Hindlimb muscle (tissue), 1 donor: ENCODE measurements at regions not wholly inside any gene's neighbourhood (a gene's known extent, or its start where the extent isn't known, plus 50 kb on each side); places are given as distances from the start of the nearest gene placed in this dataset.

Experiments
- DNase-seq: peaks from one replicate; pipeline ENCODE4 v3.0.0-alpha.2; 2013

DNA sequence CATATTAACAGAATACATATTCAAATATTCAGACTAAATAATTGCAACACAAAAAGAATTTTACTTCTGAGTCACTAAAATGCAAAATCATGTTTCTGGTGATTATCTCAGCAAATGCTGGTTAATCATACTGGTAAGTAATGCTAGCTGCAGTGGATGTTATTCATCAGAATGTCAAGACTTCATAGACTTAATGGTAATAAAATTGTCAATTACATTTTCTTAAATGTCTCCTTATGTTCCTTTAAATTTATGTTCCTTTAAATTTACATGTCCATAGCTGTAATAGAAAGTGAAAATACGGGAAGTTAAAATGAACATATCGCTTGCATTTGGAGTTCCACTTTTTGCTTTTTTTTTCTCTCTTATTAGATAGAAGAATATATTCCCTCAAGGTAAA lies 853.0 kb downstream of the SLITRK6 start:
- no peak for DNase-seq

DNA sequence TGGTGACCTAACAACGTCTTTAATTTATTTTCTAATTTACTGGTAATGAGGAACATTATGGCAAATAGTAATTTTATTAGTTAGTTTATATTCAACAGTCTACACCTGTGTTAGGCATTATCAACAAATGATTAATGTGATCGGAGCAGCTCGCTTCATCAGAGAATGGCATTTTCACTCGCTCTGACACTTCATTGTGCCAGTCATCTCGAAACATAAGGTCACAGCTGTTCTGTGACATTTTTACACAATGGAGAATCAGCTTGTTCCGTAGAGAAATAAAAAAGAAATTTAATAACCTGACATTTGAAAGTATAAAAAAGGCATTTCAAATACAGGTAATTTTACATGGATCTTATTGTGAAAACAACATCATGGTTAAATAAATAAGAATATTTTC lies 858.4 kb downstream of the SLITRK6 start:
- no peak for DNase-seq

DNA sequence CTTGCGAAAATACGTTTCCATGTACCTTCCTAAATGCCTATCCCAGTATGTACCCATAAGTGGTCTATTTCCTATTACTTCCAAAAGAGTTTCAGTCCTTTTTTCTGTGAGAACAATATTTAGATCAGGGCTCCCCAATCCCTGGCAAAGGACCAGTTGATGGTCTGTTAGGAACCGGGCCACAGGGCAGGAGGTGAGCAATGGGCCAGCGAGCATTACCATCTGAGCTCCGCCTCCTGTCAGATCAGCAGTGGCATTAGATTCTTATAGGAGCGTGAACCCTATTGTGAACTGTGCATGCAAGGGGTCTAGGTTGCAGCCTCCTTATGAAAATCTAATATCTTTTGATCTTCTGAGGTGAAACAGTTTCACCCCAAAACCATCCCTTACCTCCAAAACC lies 859.1 kb downstream of the SLITRK6 start:
- no peak for DNase-seq

DNA sequence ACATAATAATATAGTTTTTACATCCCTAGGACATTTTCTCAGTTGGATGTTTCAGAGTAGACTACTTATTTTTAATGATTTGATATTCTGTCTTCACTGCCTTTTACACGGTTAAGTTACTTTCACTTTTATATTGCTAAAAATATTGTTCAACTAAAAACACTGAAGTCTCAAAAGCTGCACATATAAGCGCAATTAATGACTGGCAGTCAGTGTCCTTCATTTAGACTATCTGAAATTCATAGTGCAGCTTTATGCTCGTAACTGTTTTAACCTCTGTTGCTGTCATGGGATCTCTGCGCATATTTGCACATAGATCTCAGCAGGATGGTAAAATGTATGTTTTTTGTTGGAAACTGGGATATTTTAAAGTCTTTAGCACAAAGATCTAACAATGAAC lies 864.3 kb downstream of the SLITRK6 start:
- DNase-seq: no peak

DNA sequence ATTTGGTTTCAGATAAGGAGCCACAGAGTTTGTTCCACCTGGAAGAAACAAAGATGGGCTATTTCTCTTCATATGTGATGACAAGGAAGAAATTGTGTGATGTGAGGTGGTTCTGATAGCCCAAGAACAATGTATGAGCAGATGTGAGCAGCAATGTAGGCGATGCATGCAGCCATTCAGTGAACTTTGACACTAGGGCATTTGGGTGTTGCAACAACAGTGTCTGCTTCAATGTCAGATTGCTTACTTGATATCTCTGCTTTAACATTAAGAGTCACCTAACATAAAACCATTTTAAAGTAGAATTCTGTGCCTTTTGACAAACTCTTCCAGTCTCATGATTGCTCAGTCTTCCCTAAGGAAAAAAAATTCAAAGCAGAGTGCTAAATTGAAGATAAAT lies 865.4 kb downstream of the SLITRK6 start:
- no peak for DNase-seq

DNA sequence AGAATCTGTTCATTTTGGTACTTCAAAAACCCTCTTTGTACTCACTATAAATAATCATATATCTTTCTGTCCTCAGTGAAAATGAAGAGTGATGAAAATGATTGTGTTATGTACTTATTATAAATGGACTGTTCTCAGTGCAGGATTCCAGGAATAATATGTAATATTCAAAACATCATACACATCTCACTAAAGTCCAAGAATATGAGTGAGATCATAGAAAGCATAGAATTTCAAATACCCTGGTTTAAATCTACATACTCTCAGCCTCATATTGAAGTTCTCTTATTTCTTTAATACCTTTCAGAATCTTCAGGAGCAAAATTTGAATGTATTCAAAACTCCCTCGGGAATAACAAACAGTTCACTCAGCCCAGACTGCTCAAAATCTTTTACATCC lies 868.0 kb downstream of the SLITRK6 start:
- no peak for DNase-seq

DNA sequence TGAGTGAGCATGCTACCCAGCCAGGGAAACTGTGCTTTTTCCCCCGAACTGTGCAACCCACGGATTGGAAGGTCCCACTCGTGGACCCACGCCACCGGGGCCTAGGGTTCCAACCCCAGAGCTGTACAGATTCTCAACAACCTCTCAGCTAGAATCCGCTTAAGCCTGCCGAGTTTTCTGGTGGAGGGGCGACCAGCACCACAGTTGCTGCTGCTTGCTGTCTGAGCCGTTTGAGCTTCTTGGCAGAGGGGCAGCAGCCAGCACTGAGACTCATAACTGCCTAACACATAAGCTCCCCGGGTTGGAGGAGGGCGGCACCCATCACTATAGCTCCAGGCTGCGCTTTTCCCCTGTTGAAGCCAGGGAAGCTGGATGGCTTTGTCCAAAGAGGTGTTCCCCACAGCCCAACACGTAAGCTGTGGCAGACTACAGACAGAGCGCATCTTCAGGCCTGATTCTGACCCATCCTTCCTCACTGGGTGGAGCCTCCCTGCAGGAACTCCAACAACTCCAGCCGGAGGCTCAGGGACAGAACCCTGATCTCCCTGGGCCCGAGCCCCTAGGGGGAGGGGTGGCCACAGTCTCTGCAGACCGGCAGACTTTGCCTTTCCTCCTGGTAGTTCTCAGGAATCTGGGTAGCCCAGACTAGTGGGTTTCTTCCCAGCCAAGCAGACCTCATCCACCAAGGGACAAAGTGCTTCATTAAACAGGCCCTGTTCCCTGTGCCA lies 871.6 kb downstream of the SLITRK6 start:
- DNase-seq: no peak

DNA sequence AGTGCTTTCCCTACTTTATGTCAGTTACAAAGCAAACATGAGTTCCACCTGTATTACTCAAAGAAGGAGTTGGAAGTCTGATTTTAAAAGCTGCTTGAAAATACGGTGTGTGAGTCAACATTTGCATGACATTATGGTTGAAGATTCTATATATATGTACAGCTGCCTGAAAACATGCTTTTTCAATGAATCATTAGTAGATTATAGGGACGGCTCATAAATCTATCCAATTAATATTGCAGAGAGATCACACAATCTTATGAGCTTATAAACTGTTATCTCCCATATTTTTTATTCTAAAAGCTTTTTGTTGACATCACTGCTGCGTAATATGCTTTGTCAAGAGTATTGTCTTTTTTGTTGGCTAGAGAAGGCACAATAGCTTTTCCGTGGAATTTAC lies 873.8 kb downstream of the SLITRK6 start:
- DNase-seq: no peak

DNA sequence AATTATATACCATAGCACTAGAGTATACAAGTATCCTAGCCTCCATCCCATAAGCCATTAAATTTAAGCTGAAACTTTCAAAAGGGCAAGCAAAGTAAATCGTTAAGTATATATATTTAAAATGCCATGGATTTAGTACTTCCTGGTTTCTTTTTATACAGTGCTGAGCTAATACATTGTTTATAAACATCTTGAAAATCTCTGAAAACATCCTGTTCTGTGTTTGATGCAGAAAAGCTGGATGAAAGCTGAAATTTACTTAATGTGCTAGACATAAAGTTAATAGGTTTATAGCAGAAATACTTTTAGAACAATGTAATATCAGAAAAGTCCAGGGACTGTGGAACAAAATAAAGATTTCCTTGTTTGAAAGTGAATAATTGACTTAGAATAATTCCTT lies 875.4 kb downstream of the SLITRK6 start:
- no peak for DNase-seq

DNA sequence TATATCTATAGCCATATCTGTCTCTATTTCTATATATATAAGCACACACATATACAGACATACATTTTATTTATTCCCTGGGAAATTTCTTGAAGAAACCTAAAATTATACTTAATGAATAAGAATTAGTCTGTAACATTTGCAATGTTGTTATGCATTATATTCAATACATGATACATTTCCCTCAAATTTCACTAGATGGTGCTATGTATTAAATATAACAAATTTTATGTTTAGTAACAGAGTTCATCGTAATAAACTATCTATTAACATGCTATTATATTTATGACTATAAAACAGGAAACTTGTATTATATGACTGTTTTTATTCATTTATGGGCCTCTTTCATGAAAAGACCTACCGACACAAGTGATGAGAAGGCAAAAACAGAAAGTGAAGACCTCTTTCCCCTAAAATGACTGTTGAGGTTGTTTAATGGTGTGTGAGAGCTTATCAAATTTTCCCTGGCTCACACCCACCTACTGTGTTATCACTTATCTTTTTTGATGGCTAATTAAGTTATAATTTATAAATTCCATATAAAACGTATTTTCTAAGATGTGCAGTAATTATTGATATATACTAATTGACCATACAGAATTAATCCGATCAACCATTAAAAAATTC lies 881.9 kb downstream of the SLITRK6 start:
- no peak for DNase-seq

DNA sequence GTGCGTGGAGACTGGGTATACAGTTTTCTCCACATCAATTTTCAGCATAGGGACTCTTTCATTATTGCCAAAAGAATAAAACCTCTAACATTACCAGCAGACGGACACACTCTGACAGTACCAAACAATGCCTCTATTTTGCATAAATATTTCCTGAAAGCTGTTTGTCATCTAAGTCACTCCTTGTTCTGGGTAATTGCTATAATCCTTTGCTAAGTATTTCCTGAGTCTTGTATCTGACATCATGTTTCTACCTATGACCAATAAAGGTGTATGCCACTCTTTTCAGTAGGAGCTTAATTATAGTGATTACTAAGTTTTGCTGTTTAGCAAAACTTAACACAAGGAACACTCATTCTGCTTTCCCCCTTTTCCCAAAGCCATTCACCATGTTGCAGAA lies 886.5 kb downstream of the SLITRK6 start:
- DNase-seq: no peak

DNA sequence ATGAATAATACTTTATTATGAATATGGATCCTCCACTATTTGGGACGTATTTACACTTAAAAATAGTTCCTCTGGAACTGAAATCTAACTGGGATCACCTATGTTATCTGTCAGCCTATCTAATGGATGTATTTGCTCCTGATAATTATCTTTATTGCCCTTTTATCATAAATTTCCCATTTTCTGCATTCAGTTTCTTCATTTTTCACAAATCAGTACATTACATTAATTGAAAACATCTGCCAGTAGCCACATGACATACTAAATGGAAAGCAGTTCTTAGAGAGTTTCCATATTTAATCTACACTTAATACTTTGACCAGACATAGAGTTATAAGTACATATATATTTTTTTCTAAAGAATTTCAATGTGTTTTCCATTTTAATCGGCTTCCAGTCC lies 888.8 kb downstream of the SLITRK6 start:
- no peak for DNase-seq

DNA sequence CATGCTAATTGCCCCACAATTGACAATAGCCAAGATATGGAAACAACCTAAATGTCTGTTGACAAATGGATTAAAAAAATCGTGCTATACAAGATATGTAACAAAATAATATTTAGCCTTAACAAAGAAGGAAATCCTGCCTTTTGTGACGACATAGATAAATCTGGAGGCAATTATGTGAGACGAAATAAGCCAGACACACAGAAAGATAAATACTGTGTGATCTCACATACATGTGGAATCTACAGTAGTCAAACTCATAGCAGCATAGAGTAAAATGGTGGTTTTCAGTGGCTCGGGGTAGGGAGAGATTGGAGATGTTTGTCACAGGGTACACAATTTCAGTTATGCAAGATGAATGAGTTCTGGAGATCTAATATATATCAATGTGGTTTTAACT lies 895.8 kb downstream of the SLITRK6 start:
- no peak for DNase-seq

DNA sequence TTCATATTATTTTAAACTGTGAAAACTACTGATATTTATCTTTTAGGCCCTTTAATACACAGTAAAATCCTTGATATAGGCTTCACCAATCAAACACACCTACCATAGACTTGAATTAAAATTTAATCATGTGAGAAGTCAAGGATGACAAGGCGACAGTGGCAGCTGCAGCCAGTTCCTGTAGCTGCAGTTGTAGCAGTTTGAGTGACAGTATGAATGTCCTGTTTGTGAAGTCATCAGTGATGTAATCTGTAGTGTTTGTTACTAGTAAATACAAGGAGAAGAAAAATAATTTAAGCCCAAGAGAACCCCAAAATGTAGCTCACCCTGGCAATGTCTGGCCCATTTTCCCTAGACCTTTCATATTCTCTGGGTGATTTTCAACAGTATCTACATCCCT lies 897.0 kb downstream of the SLITRK6 start:
- DNase-seq: no peak

DNA sequence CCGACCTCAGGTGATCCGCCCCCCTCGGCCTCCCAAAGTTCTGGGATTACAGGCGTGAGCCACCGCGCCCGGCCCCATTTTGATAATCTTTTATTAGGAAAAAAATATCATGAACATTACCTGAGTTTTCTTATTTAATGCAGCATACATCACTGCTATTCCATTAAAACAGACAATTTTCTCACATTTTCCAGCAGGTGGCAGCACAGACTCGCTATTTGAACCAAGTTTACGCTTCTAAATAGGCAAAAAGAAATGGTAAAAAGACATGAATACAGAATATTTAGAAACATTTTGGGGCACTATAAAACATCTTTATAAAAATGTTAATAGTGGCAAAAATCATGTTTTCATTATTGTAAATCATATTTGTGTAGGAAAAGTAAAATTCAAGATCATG lies 903.1 kb downstream of the SLITRK6 start:
- DNase-seq: peak; percentile 55

DNA sequence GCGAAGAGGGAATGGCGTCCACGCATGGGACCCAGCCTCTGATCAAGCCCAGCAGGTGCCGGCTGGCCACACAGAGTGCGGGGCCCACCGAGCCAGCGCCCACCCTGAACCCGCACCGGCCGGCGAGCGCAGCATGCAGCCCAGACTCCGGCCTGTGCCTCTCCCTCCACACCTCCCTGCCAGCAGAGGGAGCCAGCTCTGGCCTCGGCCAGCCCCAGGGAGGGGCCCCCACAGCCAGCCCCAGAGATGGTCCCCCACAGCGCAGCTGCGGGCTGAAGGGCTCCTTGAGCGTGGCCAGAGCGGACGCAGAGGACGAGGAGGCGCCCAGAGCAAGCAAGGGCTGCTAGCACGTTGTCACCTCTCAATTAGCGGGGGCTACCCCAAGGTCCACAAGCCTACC lies 904.5 kb downstream of the SLITRK6 start:
- no peak for DNase-seq

DNA sequence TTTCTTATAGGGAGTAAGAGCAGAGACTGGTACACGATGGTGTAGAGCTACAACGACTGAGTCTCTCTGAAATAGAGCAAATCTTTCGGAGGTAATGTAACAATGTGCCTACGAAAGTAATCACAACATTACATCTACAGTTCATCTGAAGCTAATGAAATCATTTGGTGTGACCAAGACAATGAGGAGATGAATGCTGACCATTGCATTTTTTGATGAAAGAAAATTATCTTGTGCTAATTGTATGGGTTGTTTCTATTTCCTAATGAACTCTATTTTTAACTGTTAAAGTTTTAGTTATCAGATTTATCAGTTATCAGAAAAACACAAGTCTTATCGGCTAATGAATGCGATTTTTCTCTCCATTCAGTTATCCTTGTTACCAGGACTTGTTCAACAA lies 913.4 kb downstream of the SLITRK6 start:
- no peak for DNase-seq

DNA sequence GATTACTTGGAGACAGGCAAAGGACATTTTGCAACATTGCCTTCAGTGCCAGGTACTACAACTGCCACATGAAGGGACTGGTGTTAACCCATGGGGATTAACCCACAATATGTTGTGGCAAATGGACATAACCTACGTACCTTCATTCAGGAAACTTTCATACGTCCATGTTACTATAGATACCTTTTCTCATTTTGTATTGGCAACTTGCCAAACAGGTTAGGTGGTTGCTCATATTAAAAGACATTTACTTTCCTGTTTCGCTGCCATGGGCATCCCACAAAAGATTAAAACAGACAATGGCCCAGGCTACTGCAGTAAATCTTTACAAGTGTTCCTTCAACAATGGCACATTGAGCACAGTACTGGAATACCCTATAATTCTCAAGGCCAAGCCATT lies 925.3 kb downstream of the SLITRK6 start:
- DNase-seq: no peak

DNA sequence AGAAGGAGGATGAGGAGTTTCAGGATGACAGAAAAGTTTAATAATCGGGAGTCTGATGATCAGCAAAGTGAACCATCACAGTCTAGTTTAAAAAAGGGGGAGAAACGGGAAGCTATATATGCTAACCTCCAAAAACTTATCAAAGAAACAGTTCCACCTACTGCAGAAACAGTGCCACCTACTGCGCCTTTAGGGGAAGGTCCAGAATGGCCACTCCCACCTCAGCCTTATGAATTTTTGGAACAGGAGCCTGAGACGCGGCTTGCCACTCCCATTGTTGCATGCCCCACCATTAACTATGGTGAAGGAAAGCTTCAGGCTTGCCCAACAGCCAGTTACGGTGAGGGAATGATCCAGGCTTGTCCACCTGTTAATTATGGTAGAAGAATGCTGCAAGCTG lies 929.0 kb downstream of the SLITRK6 start:
- no peak for DNase-seq

DNA sequence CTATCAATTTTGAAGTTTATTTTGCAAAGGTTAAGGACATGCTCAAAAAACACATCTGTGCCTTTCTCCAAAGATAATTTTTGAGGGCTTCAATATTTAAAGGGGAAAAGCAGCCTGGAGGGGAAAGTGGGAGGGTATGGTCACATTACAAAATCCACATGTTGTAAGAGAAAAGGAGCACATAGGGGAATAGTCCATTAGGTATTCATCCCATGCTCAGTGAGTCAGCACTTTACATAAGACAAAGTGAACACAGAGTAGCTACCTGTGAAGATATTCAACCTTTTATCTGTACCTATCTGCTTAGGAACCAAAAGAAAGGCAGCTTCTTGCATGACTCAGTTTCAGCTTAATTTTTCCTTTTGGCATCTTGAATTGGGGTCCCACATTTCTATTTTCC lies 932.0 kb downstream of the SLITRK6 start:
- no peak for DNase-seq

DNA sequence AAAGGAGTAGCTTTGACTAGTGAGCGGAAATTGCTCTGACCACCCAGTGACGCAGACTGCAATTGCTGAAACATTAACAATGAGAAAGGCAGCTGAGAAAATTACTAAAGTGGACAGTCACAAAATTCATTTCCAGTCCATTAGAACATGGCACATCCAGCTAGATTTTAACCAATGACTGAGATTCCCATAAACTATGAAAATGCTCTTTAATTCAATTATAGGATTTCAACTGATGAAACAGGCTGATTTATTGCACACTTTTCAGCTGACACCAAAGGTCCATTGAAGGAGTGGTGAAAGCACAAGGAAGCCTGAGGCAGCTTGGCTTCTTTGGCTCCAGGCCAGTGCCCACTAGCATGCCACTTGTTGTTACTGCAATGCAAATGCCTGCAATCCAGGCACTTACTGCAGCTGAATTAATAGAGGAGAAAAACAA lies 933.4 kb downstream of the SLITRK6 start:
- no peak for DNase-seq

DNA sequence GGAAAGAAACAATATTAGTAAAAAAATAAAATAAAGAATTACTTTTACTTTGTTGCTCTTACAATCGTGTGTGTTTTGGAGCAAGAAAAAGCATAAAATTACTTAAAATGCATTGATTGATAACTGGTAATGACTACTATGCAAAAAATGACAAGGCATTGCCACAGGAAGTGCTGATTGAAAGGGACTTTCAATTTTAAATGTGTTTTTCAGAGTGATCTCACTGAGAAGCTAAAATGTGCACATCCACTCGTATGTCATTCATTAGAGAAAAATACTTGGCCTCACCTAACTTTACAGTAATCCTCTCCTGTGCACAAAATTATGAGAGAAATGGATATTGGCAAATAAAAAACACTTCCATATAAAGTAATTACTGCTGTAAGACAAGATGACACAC lies 934.9 kb downstream of the SLITRK6 start:
- no peak for DNase-seq

DNA sequence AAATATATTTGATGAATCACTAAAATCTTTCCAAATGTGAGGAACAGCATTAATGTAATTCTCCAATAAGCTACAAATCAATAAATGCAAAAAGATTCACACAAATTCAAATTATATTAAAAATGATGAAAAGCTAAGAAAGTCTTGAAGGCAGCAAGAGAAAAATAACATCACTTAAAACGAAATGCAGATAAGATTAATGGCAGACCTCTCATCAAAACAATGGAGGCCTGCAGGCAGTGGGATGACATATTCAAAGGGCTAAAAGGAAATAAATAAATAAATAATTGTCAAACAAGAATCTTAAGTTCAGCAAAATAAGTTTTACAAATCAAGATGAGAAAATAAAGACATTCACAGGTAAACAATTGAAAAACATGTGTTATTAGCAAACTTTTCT lies 952.1 kb downstream of the SLITRK6 start:
- DNase-seq: no peak

DNA sequence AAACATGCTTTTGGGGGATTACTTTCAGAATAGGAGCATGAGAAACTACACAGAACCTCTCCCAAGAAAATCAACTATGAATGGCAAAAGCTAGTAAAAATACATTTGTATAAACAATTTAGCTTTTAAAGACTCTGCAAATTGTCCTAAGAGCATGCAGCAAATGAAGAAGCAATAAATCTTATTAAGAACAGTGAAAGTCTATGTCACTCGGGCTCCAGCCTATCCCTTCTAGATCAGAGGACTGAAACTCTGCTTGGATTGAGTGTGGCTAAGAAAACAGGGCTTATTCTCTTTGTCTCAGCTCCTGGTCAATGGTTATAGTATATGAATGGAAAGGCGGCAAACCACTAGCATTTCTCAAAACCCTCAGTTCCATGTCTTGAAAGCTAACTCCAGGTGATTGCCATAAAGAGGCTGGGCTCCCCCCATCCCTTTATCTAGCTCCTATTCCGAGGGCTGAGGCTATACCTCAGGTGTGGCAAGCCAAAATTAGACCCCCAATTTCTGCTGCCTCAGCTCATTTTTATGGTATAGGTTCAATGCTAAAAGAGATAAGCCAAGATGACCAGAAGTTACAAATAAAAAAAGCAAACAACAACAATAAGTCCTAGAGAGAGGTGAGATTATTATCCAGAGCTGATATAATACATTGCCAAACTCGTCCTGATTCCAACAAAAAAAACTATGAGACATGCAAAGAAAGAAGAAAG lies 953.2 kb downstream of the SLITRK6 start:
- DNase-seq: no peak
